IPS DF 4.7 (cell line): ENCODE measurements at regions not wholly inside any gene's neighbourhood (a gene's known extent, or its start where the extent isn't known, plus 50 kb on each side); places are given as distances from the start of the nearest gene placed in this dataset.
"Not testable (repeated sequence)": the region's sequence is repeated elsewhere in the genome, so short reads cannot be mapped to it uniquely, and the experiment has no call there.

Source experiments
- DNase-seq: peaks from one replicate; pipeline ENCODE4 v3.0.0-alpha.2; 2013; ENCODE audit warnings: low spot score; ENCODE audit errors: extremely low read depth

DNA sequence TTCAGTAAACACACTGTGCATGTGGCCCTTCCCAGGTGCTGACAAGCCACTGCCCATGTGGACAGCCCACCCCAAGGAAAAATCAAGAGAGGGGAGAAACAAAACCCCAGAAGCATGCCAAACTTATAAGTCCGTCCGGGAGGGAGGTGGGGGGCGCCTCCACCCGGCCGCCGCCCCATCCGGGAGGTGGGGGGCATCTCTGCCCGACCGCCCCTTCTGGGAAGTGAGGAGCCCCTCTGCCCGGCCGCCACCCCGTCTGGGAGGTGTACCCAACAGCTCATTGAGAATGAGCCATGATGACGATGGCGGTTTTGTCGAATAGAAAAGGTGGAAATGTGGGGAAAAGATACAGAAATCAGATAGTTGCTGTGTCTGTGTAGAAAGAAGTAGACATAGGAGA lies 53.8 kb upstream of the C2CD4B start:
- DNase-seq = no peak

DNA sequence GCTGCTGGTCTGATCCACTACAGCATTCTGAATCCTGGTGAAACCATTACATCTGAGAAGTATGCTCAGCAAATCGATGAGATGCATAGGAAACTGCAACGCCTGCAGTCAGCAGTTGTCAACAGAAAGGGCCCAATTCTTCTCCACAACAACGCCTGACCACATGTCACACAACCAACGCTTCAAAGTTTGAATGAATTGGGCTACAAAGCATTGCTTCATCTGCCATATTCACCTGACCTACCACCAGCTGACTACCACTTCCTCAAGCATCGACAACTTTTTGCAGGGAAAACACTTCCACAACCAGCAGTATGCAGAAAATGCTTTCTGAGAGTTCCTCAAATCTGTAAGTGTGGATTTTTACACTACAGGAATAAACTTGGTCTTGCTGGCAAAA lies 54.7 kb upstream of the C2CD4B start:
- DNase-seq = no peak

DNA sequence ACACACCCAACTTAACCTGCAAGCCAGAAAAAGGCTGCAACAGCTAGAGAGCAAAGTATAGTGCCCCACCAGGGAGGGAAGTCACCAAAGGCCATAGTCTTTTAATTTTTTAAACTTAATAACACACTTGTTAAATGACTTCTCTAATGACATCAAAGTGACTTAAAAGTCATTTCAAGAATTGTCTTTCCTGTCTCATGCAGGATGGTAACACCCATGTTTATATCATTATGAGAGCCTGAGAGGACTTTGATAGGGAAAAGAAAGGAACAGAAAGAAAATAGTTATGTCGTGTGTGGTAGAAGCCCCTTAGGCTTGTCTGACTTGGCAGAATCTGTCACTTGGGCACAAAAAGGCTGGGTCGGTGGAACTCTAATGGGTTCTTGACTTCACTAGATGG lies 57.9 kb upstream of the C2CD4B start:
- DNase-seq = no peak

DNA sequence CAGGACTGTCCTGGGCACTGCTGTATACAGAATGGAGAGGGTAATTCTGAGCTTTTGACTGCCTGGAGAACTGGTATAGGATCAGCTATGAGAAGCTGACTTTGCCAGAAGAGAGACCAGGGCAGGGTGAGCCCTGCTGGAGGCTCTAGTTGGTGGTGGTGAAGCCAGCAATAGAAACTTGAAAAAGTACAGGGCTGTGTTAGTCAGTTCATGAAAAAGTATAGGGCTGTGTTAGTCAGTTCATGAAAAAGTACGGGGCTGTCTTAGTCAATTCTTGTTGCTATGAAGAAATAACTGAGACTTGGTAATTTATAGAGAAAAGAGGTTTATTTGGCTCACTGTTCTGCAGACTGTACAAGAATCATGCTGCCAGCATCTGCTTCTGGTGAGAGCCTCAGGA lies 63.5 kb upstream of the C2CD4B start:
- DNase-seq = no peak

DNA sequence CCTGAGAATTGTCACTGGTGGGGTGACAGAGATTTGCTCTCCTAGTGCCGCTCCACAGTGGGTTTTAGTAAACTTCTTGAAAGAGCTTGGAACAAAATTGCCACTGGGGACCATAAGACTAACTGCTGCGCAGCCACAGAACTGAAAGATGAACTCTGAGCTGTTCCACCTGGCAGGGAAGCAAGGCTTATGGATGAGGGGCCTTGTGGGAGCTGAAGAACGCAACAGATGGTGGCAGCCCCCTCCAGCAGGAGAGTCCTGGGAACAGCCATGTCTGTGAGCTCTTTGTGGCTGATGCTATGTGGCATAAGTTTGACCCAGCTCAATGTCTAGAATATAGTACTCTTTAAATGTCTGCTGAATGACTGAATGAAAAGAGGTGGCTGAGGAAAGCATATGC lies 66.8 kb upstream of the C2CD4B start:
- no peak for DNase-seq

DNA sequence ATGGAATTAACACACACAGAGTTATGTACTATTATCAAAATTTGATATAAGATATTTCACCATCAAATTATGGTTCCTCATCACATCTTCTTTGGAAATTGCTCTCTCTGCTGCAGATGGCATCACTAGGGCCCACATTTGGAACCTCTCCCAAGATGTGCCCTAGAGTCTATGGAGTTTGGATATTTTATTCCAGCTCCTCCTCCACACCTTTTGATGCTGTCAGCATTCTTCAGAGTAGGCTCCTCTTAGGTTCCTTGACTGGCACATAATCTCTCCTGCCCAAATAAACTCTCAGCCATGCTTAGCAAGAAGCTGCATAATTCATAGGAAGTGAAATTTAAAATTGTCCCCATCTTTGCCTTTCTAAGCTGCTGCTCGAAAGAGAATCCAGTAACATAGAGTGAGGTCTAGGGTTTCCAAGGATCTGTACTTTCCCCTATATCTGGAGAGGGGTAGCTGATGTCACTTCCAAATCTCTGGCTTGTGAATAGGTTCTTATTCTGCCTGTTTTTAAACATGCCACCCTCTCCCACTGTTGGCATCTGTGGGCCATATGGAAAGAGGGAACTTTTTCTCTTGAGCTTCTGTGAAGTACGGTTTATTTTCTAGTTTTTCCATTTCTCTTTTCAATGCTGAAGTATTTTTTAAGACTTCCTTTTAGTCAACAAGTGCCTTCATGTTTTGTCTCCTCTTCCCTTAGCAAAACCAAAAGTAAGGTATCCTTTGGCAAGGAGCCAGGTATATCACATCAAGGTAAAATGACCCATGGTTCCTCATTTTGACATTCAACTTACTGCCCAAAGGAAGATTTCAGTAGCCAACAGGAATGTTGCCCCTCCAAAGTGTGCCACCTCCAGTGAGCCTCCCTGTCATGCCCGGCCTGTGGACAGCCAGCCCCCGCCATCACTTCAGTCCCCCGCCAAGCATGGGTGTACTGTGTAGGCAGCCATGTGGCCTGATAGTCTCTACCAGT lies 75.3 kb upstream of the C2CD4B start:
- no peak for DNase-seq

DNA sequence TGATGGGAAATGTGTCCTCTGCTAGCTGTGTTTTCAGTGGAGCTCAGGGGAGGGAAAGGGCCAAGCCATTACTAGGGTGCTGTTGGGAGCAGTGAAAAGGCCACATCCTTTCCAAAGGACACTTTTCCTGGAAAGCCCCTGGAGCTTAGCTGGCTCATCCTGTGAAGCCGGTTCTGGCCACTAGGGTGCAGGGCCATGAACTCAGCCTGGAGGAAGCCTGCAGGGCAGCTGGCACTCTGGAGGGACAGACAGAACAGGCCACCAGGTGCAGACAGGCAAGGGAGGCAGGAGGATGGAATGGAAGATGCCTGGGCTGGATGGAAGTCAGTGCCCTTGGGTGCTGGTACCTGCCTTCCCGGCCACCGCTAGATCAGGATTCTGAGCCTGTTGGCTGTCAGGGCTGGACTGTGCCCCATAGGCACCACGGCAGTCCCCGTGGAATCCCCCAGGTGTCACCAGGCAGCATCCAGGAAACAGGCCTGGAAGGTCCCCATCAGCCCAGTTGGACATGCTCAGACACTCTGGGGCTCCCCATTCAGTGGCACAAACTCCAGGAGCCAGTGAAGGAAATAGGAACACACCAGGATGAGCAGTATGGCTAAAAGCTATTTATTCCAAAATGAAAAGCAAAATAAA lies 76.2 kb upstream of the C2CD4B start:
- DNase-seq = peak; percentile 49

DNA sequence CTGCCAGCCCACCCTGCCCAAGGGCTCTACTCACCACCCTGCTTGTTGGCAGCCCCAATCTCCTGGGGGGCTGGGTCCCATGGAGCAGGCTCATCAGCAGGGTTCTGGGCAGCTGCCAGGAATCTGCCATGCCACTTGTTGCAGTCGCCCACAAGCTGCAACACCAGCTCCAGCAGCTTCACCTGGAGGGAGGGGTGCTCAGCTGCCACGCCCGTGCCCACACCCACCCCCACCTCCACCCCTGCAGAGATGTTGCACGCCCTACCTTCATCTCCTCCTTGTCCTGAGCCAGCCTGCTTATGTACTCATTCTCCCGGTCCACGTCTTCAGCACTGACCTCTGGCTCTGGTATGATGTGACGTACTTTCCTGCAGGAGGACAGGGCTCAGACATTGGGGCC lies 77.9 kb upstream of the C2CD4B start:
- no peak for DNase-seq

DNA sequence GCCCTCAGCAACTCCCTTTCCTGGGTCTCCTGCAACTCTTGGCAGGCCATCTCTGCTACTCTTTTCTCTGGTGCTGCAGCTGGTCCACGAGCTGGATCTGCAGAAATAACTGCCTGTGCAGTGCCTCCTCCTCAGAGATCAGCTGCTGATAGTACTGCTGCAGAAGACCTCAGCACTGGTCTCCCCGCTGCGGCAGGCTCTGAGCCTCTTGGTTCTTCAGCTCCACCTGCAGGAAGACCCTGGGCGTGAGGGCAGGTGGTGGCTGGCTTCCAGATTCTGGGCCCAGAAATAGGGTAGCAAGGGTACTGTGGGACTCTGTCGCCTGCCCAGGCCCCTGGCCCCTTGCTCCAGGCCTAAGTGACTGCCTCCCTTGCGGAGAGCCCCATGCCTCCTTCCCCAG lies 79.7 kb upstream of the C2CD4B start:
- no peak for DNase-seq

DNA sequence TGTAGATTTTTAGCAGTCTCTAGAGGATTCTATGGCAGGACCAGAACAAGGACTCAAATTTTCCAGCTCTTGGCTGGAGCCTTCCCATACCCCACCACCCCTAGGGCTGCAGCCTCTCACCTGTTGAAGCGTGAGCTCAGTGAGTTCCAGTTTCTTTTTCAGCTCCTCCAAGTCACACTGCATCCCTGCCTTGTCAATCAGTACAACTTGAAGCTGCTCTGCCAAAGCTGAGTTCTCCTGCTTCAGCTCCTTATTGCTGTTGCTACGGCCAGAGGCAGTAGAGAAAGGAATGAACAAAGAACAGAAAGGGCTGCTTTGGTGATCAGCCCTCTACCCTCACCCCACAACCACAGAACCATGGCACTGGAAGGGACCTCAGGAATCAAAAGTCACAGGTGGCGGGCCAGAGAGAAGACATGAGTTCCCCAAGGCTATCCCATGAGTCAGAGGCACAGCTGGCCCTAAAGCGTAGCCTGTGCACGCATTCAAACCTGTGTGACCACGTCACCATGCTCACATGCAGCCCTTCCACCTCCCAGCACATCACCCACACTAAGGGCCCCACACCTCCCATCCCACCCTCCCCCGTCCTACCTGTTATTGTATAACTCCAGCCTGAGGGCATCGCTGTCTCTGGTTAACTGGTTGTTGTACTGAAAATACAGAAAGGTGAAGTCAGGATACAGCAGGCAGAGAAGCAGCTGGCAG lies 83.3 kb upstream of the C2CD4B start:
- no peak for DNase-seq

DNA sequence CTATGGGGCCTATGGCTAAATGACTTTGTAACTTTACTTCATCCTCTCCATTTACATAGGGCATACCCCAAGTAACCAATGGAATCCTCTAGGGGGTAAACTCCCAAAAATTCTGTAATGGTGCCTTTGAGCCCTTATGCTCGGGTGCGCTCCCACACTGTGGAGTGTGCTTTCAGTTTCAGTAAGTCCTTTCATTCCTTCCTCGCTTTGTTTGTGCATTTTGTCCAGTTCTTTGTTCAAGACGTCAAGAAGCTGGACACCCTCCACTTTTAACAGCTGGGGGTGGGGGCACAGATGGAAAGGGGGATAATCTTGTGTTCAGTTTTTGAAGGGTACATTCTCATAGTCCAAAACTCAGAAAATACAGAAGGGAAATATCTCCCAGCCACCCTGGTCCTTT lies 84.4 kb upstream of the C2CD4B start:
- DNase-seq = no peak

DNA sequence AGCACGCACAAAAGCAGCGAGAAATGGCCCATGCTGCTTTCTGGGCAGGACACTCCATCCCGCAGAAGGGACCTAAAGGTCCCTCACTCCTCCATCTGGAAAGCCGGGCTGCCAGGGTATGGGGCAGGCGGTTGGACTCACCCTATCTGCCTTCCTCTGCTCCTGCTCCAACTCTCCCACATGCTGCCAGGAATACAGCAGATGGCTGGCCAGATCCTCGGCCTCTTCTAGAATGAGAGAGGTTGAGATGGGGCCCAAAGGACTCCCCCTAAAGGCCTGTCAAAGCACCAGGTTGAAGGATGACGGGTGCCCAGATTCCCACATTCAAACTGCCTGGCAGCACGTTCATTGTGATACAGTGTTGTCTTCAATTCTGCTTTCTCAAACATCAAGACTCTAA lies 85.1 kb upstream of the C2CD4B start:
- no peak for DNase-seq

DNA sequence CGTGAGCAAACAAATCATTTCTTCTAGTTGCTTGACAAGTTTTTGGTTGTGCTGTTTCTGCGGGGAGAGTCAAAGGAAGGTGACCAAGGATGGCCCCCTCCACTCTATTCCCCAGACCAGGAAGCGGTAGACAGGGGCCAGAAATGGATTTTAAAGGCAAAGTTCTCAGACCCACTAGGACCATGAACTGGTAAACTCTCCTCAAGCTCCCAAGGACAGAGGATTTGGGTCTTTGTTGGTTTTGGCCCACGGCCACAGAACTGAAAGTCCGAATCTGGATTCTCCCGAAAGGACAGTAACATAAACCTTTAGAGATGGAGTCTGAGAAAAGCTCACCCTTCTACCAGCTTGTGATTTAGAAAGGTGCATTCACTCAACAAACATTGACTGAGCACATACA lies 85.9 kb upstream of the C2CD4B start:
- DNase-seq = no peak

DNA sequence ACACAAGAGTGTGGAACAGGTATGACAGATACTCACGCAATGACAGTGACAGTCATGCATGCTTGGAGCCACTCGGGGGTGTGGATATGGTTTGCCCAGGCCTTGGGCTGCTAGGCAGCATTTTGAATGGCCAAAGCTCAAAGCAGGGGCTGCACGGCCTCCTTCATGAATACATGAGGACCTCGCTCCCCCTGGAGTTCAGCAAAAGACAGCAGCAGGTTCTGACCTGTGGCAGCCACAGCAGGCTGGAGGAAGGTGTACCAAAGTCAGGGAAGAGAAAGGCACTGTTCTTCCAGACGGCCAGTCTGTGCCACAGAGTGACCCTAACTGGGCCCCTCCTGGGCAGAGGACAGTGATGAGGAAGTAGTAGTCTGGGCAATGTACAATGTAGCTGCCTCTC lies 88.2 kb upstream of the C2CD4B start:
- no peak for DNase-seq

DNA sequence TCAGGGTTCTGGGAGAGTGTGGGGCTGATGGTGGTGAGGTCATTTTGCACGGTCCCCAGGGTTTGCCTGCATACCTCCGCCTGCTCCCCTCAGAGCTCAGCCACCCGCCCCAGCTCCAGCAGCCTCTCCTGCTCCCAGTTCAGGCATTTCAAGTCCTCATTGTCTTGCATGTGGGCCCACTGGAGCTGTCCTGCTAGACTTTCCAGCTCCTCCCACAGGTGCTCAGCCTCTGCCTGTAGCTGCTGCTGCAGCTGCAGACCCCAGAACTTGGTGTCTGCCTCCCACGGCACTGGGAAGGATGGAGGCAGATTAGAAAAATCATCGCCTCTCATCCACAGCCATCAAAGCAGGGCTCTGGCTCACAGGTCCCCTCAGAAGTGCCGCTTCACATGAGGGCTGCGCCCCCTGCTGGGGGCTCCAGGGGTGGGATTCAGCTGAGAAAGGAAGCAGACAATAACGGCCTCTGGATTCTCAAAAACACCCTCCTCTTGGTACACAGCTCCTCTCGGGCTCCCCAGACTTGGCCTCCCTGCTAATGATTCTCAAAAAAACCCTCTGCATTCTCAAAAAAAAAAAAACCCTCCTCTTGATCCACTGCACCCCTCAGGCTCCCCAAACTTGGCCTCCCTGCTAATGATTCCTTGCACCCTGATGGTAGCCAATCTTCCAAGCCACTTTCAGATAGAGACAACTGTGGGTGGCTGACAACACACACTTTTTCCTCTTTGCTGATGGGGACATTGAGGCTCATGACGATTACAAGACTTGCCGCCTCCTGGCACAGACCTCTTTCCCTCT lies 89.3 kb upstream of the C2CD4B start:
- peak; percentile 41 for DNase-seq

DNA sequence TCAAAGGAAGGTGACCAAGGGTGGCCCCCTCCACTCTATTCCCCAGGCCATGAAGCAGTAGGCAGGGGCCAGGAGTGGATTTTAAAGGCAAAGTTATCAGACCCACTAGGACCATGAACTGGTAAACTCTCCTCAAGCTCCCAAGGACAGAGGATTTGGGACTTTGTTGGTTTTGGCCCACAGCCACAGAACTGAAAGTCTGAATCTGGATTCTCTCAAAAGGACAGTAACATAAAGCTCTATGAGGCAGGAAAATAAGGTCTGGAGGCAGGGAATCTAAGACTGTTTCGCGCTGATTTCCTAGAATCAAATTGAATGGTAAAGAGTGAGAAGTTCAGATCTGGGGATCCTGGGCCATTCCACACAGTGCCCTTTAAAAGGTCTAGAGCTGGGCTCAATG lies 91.3 kb upstream of the C2CD4B start:
- not testable (repeated sequence) for DNase-seq

DNA sequence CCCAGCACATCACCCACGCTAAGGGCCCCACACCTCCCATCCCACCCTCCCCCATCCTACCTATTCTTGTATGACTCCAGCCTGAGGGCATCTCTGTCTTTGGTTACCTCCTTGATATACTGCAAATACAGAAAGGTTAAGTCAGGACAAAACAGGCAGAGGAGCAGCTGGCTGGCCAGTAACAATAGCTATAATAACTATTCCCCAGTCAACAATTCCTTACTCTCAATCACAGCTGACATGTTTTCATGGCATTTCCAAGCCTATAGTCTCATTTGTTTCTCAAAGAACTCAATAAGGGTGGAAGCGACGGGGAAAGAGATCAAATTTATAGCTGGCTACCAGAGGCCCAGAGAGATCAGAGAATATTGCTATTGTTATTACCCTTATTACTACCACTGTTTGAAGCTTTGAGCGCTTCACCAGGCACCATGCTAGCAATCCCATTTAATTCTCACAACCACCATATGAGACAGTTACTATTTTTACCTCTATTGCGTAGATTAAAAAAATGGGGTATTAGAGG lies 93.0 kb upstream of the C2CD4B start:
- no peak for DNase-seq

DNA sequence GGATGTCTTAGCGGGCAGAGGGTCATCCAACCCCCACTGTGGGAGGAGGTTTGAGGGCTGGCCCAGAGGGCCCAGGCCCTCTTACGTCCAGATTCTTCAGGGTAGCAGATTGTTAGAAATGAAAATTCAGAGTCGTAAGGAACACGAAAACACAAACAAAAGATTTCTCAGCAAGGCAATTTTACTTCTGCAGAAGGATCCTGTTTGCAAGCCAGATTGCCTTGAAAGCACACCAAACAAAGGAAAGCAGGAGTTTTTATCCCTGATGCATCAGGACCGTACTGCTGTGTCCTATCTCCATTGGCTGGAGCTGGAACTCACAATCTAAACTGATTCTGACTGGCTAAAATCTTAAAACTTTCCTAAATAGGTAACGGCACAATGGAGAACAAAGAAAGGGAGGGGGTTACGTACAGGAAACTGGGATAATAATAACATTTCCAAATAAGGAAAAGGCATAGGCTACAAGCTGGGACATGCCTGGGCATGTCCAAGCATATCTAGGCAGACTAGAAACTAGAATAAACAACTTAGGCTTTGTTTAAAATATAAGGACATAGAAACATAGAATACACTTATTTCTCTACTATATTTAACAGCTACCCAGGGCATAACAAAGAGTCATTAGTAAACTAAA lies 97.3 kb upstream of the C2CD4B start:
- DNase-seq = no peak

DNA sequence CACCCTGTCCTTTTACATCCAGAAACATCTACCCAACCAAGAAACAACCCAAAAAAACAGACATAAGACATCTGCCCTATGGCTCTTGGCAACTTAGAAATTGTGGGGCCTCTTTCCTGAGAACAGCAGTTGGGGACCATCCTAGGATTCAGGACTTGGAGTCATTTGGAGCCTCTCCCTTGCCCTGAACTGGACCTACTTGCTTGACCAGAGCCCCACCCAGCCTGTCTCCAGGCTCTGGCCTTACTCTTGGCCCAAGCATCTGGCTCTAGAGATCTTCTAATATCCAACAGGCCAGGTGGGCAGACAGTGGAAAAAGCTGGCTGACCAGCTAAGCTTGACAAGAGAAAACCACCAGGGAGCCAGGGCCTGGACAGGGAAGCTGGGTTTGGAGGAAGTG lies 99.1 kb upstream of the C2CD4B start:
- no peak for DNase-seq

DNA sequence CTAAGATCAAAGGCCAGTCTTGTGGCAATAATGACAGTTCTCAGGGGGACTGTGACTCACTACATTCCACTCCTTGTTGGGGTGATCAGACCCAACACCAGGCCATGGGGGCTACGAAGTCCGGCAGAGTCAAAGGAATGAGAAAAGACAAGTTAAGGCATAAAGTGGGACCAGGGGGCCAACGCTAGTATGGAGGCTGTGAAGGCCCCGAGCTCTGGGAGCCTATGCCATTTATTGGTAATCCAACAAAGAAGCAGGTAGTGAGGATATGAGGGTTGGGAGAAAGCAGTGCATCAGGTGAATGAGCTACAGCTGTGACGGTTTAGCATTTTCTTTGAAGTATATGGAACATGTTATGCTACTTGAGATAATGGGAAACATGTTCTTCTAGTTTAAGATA lies 104.4 kb upstream of the C2CD4B start:
- DNase-seq = no peak
